IMR-90 (cell line): ENCODE measurements at regions not wholly inside any gene's neighbourhood (a gene's known extent, or its start where the extent isn't known, plus 50 kb on each side); places are given as distances from the start of the nearest gene placed in this dataset.

ENCODE experiments used
- BHLHE40 ChIP-seq: fragments of 150-350 bp; IDR thresholded peaks from 2 replicates; pipeline ENCODE4 v1.6.1; 2016; ENCODE audit warnings: mild to moderate bottlenecking, low read depth, low read length
- CTCF ChIP-seq: conservative IDR thresholded peaks from 2 replicates; pipeline ENCODE4 v1.5.1; 2012; ENCODE audit warnings: mild to moderate bottlenecking, low read depth, low read length, improper control_type of control experiment
- RAD21 ChIP-seq: IDR thresholded peaks from 2 replicates; pipeline ENCODE4 v1.6.1; 2012; ENCODE audit warnings: low read length, improper control_type of control experiment
- RCOR1 ChIP-seq: IDR thresholded peaks from 2 replicates; pipeline ENCODE4 v1.6.1; 2012; ENCODE audit warnings: mild to moderate bottlenecking, low read length, improper control_type of control experiment; ENCODE audit not compliant: insufficient replicate concordance
- USF2 ChIP-seq: fragments of 150-350 bp; IDR thresholded peaks from 2 replicates; pipeline ENCODE4 v1.6.1; 2017; ENCODE audit warnings: mild to moderate bottlenecking, antibody characterized with exemption, low read length, low read depth
- TF ChIP-seq, protein P1 (sequence below): fragments of 150-350 bp; IDR thresholded peaks from 2 replicates; pipeline ENCODE4 v1.6.1; 2016; ENCODE audit warnings: low read depth, mild to moderate bottlenecking, low read length, moderate library complexity, borderline replicate concordance

- TF ChIP-seq CTCF, result no peak
- no peak for TF ChIP-seq RCOR1
- no peak for TF ChIP-seq RAD21
- no peak for TF ChIP-seq BHLHE40
- TF ChIP-seq, protein P1, sequence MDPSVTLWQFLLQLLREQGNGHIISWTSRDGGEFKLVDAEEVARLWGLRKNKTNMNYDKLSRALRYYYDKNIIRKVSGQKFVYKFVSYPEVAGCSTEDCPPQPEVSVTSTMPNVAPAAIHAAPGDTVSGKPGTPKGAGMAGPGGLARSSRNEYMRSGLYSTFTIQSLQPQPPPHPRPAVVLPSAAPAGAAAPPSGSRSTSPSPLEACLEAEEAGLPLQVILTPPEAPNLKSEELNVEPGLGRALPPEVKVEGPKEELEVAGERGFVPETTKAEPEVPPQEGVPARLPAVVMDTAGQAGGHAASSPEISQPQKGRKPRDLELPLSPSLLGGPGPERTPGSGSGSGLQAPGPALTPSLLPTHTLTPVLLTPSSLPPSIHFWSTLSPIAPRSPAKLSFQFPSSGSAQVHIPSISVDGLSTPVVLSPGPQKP, result no peak
- TF ChIP-seq USF2, result no peak
These were observed 234.4 kb downstream of the TMEM121 start for GRCh38 chr14:105760691-105761344.
